Midbrain (tissue), 1 donor: ENCODE measurements at regions not wholly inside any gene's neighbourhood (a gene's known extent, or its start where the extent isn't known, plus 50 kb on each side); places are given as distances from the start of the nearest gene placed in this dataset.

Experiments
- DNase-seq: peaks from one replicate; lab custom pipeline; 2025; lab: John Stamatoyannopoulos, UW

DNA sequence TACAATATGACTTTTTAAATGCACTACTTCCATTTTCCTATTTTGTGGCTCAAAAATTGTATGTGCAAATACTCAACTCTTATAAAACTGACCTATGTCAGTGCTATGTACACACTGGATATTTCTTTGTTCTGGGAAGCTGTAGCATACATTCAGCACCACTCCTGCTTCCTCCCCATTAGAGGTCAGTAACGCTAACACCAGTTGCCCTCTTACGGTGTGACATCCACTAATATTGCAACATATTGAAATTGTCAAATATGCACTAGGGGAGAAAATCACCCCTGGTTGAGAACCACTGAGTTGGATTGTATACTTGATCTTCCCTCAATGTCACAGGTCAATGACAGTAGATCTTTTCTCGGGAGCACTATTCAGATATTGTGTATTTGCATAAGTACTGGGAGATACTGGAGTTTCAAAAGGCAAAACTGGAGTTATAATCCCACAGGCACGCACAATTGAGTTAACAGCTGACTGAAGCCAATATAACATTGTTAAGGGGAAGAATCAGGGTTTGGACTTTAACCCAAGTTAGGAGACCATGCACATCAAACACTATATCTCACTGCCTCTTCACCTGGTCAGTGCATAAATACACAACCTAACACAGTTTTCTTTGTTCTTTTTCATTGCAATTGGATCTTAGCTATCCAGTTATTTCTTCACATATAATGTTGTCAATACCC is 1276.5 kb upstream of the MIR17HG start:
- DNase-seq: no peak

DNA sequence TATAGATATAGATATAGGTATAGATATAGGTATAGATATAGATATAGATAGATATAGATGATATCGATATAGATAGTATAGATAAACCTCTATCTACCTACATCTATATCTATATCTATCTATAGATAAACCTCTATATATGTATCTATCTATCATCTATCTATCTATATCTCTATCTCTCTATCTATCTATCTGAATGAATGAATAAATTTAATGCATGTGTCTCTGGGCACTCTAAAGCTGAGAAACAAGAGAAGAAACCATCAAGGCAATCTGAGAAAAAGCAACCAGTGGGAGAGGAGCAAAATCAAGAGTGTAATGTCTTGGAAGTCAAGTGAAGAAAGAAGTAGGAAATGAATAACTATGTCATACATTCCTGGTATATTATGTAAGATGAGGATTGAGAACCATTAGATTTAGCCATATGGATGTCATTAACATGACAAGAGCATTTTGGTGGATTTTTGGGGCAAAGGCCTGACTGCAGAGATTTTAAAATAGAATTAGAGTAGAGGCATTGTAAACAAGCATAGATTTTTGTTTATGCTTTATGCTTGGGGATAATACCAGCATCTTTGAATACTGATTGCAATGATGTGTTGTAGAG is 1262.7 kb upstream of the MIR17HG start:
- DNase-seq: no peak

DNA sequence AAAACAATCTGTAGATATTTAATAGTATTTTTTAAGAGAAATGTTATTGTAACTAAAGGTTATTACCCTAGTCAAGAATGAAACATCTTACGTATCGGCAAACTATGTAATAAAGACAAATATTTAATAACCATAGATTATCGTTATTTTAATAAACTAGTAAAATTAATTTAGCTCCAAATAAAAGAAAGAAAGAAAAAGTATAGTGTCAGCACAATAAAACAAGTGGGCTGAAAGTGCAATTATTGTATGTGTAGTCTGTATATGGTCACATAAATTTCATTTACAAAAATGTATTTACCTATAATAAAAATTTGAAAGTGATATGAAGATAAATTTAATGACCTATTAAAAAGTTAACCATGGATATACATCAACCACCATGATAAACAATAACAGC is 1258.4 kb upstream of the MIR17HG start:
- DNase-seq: no peak

DNA sequence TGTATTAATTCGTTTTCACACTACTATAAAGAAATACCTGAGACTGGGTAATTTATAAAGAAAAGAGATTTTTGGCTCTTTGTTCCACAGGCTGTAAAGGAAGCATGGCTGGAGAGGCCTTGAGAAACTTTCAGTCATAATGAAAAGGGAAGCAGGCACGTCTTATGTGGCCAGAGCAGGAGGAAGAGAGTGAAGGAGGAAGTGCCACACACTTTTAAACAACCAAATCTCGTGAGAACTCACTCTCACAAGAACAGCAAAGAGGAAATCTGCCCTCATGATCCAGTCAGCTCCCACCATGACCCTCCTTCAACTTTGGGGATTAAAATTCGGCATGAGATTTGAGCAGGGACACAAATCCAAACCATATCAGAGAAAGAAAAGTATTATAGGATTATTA is 1255.9 kb upstream of the MIR17HG start:
- no peak for DNase-seq

DNA sequence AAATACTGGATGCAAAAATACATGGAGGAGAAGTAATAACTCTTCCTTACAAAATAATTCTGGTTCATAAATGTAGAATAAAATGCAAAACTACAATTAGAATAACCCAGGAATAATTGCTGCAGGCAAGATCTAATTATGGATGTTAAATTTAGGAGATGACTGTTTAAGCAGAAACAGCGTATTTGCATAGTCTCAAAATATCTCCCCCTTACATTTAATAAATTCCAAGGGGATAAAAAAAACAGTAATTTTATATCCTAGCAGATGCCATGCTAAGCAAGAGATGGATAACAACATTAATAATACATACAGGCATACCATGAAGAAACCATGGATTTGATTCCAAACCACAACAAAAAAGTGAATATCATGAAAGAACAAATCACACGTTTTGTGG is 1253.1 kb upstream of the MIR17HG start:
- DNase-seq: no peak

DNA sequence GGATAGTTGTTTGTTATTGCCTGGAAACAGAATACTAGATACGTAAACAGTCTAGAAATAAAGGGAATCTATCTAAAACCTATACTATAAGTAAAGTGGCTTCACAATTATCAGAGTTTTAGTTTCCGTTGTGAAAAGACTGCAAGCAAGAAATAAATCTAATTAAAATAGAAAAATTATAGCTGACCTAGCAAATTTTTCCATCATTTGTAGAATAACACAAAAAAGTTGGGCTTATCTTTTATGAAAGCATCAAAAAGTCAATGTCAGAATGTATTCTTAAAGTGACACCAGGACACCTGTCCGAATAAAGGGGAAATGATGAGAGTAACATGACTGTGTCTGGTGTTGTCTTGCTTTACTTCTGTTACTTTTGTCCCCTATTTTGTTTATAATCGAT is 1248.9 kb upstream of the MIR17HG start:
- DNase-seq: no peak

DNA sequence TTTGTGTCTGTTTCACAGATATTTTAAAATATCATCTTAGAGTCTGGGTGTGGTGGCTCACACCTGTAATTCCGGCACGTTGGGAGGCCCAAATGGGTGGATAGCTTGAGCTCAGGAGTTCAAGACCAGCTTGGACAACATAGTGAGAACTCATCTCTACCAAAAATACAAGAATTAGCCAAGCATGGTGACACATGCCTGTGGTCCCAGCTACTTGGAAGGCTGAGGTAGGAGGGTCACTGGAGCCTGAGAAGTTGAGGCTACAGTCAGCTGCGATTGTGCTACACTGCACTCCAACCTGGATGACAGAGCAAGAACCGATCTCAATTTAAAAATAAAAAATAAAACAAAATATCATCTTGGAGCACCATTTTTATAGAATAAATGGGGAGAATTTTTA is 1247.6 kb upstream of the MIR17HG start:
- no peak for DNase-seq

DNA sequence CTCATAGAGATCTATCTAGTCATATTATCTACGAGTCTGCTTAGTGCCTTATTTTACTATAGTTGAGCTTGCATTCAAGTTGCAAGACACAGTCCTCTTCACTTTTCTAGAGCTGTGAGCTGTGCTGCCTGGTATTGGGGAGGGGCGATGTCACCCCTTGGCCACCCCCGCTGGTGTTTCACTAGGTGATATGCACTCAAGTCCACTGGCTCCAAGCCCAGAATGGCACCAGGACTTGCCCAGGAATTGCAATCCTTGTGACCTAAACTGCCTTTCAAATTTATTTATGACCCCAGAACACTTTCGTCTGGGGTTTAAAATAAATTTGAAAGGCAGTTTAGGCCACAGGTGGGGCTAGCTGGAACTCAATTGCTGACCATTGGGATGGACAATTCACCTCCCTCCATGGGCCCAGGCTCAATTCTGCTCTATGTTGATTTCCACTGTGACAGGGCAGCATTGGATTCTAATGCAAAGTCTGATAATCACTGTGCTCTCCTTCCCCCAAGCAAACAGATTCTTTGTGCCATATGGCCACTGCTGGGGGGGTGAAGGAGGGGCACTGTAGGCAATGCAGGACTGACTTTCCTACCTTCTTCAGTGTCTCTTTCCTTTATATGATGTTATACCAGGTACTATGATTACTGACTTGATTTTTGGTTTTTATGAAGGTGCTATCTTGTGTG is 1244.2 kb upstream of the MIR17HG start:
- no peak for DNase-seq

DNA sequence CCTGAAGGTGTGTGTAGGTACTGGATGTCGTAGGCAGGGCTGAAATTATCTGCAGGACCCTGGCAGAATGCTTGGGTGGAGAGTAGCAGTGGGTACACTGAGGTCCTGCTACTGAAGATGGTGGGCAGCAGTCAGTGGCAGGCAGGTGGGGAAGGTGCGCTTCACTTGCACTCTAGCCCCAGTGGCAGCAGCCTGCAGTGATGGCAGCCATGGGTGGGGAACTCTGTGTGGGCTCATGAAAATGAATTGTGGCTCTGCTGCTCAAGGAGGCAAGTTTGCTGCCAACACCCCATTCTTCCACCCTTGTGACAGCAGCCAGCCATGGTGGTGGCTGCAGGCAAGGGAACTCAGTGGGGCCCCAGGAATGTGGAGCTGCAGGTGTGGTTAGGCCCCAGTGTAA is 1242.7 kb upstream of the MIR17HG start:
- DNase-seq: no peak

DNA sequence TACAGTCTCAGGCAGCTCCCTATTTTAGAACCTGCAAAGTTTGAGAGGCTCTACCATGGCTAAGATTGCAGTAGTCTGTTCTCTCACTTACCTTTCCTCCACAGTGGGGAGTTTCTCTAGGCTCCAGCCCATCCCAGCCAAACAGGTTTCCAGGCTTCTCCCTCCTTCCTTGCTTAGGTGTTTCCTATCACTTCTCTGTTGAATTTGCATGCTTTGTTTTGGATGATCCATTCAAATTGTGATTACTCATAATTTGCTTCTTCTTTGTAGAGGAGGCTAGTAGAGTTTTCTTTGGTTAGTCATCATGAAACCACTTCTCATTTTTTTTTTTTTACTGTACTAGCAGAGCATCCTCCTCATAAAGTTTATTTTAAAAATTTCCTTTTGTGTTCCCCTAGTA is 1242.2 kb upstream of the MIR17HG start:
- no peak for DNase-seq

DNA sequence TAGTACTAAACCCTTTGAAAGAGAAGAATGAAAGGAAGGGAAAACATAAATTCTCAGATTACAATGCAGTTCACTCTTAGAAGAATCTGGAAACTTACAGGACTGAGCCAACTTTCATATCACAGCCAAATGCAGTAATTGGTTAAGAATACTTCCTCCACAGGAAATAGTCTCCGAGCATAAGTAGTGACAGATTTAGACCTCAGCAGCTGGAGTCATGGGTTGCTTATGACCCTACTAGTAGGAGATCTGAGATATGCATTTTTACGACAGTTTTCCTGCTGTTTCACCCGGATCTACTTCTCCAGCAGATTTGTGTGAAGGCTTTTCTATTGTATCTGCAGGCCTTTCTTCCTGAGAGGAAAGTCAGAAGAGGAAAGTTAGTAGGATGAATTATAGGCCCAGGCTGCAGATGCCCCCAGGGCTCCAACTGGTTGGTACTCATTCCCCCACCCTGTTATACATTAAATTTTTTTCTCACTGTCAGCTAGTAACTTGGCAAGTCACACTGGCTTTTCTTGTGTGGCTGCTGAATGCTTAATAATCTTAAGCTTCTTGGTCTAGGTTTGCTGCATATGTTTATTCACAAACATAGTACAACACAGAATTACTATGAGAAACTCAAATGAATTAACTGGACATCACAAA is 1241.5 kb upstream of the MIR17HG start:
- DNase-seq: no peak

DNA sequence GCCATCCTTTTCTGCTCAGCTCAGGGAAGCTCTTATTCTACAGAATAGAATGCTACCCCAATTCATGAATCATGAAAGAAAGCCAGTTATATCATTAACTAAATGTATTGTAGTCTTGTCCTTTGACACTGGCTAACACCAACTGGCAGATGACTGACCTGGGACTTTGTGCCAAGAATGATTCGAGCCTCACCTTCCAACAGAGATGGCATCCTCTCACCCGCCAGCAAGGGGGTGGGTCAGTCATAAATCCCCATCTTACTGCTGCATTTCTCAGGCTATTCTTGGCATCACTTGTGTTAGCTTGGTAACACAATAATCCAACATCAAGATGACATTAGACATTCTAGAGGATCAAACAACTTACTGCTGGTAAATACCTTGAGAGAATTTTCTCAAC is 1239.8 kb upstream of the MIR17HG start:
- no peak for DNase-seq

DNA sequence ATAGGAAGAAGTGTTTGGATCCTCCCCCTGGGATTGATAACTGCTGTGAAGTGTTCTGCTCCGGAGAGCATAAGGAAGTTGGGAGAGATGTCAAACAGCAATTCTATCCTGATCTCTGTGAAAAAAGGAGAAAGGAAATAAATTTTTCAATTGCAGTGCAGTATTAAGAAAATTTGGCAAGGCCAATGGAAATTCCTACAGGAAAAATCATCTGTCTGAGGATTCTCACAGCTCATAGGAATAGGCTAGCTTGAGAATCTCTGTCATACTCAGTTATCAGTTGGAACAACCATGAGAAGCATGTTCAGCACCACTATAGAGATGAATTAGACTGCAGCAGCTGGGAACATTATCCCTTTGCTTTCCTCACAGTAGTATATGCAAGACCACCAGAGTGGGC is 1238.9 kb upstream of the MIR17HG start:
- no peak for DNase-seq

DNA sequence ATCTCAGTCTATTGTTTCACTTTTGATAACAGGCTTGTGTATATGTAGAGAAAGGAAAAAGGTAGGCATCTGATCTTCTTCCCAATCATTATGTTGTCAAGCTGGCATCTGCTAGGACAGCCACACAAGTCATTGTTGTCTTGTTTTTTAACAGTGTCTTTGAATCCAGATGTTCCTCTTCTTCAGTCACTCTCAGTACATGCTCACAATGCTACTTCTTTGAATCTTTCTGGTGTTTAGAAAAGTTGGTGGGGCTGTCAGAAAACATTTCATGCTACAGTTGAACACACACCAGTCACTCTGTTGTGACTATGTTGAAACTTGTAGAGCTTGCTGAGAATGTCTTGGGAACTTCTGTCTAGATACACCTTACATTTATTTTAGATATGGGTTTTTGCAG is 1231.4 kb upstream of the MIR17HG start:
- DNase-seq: no peak

DNA sequence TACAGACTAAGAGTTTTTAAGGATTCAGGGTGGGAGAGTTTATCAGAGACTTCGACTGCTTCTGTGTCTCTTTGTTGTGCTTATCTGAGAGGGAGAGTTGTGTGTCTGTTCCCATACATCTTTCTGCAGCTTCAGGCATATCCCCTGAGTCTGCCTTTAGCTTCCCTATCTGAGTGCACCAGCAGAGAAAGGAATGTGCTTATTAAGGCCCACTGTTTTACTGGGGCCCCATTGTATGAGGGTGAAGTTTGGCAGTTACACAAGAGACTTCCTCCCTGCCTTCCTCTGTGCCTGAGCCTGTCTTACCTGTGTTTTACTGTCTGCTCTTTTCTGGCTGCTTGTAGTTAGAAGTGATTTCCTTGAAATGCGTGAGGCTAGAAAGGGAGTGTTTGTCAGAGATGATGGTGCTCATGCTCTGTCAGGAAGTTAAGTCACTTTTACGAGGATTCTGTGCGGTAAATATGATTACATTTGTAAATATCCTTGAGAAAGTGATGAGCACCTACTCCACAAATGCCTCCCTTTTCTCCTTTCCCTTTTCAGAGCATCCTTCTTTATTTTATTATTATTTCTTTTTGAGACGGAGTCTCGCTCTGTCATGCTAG is 1228.9 kb upstream of the MIR17HG start:
- DNase-seq: no peak

DNA sequence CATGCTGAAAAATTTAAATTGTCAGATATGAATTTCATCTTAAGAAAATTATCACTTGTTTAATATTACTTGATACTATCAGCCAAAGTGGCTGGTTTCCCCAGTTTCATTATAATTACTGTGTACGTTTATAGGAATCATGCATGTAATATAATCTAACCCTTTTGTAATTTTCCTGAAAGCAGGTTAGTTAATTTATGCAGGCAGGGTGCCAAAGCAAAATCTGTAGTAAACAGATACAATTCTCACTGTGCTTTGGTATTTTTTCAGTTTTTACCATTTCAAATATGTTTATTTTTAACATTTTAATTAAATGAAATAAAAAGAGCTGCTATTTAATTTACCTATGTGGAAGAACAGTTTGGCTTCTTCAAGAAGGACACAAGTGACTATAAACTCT is 1227.5 kb upstream of the MIR17HG start:
- no peak for DNase-seq

DNA sequence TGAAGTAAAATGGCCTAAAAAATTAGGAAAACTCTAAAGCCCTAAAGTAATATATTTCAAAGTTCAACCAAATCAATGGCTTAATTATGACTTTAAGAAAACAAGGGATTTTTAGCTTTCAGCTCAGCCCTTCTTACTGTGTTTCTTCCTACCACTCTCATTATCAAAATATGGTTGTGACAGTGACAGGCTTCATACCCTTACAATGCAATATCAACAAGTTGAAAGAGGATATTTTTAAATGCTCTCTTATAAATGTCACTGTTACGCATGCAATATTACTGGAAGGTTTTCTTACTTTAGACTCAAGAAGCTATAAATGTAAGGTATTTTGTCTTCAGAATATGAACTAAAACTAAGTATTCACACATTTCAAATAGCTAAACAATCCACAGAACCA is 1225.7 kb upstream of the MIR17HG start:
- no peak for DNase-seq

DNA sequence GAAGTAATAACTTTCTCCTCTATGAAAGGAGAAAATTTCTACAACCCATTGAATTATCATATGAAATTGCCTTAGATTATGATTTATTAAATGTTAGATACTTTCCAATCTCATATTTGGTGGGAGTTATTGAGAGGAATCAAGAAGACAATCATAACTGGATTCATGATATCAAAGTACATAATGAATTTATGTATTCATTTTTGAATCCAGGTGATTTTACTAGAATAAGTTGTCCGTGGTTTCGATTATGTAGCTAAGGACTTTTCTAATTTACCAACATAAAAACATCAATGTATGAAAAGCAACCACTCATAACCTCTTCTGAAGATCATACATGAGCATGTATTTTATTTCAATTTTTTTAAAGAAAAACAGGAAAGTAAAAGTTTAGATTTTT is 1225.0 kb upstream of the MIR17HG start:
- no peak for DNase-seq

DNA sequence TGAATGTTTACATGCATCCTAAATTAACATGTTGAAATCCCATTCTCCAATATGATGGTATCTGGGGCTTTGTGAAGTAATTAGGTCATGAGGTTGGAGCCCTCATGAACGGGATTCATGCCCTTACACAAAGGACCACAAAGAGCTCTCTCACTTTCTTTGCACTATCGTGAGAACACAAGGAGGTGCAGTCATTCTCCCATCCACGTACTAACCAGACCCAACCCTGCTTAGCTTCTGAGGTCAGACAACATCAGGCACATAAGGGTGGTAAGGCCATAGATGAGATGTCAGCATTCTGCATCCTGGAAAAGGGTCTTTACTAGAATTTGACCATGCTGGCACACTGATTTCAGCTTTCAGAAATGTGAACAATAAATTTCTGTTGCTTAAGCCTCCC is 1211.9 kb upstream of the MIR17HG start:
- DNase-seq: no peak

DNA sequence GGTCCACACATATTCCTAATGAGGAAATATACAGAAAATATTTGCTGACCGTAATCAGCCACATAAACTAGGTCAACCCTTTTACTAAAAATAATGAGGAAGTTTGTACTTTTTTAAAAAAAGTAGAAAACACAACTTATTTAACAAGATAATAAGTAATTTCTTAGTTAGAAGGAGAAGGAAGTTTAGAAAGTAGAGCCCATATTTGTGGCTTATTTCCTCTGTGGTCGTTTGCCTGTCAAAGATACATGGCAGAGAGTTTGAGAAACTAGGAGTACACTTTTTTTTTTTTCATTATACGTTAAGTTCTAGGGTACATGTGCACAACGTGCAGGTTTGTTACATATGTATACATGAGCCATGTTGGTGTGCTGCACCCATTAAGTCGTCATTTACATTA is 1205.2 kb upstream of the MIR17HG start:
- no peak for DNase-seq

DNA sequence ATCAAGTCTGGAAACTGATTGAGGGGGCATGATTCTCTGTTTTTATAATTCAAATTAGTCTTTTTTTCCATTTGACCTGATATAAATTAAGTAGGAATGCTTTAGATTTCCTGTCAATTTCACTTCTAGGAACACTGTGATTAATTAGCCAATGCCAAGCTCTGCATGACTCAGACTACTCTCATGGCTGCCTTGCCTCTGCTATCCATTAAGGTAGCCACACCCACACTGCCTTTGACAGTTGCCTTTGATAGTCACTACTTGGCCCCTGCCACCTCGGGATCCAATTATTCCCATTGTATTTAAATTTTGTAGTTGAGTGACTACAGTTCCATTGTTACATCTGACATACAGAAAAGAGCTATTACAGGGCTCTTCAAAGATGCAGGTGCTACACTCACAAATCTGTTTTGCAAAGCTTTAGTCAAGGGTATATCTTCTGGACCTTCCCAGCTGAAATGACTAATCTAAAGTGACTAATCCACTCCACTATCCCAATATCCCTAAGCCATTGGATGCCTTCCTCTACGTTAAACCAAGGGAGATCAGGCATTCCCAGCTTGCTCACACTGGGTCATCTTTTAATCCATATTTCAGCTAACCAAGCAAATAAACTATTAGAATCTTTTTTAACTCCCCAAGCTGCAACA is 1193.1 kb upstream of the MIR17HG start:
- DNase-seq: no peak

DNA sequence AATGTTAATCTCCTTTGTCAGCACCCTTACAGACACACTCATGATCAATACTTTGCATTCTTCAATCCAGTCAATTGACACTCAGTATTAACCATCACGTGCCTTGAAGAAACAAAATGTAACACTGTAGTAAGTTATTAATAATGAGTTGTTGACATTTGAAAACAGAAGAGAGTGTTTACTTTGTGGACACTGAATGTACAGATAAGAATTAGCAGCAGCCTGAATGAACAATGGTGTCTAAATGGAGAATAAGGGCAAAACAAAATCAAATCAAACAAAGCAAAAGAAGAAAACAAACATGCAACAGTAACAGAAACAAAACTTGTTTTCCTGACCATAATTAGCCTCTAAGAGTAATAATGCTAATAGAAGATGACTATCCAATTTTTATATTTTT is 1191.1 kb upstream of the MIR17HG start:
- no peak for DNase-seq
